GM13976 (cell line): ENCODE measurements at regions not wholly inside any gene's neighbourhood (a gene's known extent, or its start where the extent isn't known, plus 50 kb on each side); places are given as distances from the start of the nearest gene placed in this dataset.

Experiments used
- DNase-seq: peaks from one replicate; pipeline ENCODE4 v3.0.0; 2012; ENCODE audit warnings: low spot score
- in situ Hi-C: fragments of 300-500 bp; cut with MboI; formaldehyde crosslinking; loops from one replicate; pipeline ENCODE4 v1.12.0; 2022; ENCODE audit warnings: low sequenced_read_pairs, mixed read lengths, inconsistent platforms; ENCODE audit not compliant: unreplicated experiment
- TF ChIP-seq, protein P1 (sequence below): IDR thresholded peaks from 2 replicates; pipeline ENCODE4 v1.5.1; 2012; ENCODE audit warnings: borderline replicate concordance, mild to moderate bottlenecking; ENCODE audit not compliant: insufficient read depth; ENCODE audit errors: extremely low read depth, missing control alignments, control extremely low read depth

DNA sequence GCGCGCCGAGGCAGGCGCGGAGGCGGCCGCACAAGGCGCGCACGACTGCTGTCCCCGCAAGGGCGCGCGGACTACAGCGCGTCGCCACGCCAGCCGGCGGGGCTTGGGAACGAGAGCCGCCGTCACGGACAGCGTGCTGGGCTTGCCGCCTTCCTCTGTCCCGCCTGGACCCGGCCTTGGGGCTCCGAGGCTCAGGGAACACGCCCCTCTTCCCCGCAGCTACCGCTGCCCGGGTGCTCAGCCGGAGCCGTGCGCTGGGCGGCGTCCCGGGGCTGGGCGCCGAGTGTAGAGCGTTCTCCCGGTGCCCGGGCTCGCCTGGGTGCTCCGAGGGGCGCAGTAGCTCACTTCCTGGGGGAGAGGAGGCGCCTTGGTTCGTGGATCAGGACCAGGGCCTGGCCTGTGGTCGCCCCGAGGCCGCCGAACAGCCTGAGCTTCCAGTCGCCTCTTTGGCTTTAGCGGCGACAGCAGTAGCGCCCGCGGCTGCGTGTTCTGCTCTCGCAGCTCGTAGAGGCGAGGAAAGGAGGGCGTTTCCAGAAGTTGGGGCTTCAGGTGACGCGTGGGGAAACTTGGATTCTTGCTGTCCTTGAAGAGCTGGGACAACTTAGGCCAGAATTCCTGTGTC is 226.7 kb upstream of the C2CD4B start:
- DNase-seq, result peak; percentile 64
- TF ChIP-seq, protein P1, sequence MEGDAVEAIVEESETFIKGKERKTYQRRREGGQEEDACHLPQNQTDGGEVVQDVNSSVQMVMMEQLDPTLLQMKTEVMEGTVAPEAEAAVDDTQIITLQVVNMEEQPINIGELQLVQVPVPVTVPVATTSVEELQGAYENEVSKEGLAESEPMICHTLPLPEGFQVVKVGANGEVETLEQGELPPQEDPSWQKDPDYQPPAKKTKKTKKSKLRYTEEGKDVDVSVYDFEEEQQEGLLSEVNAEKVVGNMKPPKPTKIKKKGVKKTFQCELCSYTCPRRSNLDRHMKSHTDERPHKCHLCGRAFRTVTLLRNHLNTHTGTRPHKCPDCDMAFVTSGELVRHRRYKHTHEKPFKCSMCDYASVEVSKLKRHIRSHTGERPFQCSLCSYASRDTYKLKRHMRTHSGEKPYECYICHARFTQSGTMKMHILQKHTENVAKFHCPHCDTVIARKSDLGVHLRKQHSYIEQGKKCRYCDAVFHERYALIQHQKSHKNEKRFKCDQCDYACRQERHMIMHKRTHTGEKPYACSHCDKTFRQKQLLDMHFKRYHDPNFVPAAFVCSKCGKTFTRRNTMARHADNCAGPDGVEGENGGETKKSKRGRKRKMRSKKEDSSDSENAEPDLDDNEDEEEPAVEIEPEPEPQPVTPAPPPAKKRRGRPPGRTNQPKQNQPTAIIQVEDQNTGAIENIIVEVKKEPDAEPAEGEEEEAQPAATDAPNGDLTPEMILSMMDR, result no peak
- in situ Hi-C loops, result no loop called here

DNA sequence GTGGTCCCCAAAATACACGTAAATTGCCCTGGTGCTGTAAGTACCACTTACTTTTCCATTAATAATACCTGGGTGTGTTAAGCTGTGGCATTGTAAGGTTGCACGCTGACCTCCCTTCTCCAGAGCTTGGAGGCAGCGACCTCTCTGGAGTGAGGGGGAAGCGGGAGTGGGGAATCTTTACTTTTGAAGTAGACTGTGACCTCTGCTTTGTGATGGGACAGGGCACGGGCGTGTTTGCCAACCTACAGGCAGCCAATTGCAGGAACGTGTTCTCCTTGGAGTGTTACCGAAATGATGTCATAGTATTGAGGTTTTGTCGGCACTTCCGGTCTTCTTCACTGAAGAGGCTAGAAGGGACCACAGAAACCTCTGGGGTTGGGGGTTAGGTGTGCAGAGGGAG is 227.3 kb upstream of the C2CD4B start:
- DNase-seq, result no peak
- in situ Hi-C loops, result no loop called here
- TF ChIP-seq, protein P1, result no peak

DNA sequence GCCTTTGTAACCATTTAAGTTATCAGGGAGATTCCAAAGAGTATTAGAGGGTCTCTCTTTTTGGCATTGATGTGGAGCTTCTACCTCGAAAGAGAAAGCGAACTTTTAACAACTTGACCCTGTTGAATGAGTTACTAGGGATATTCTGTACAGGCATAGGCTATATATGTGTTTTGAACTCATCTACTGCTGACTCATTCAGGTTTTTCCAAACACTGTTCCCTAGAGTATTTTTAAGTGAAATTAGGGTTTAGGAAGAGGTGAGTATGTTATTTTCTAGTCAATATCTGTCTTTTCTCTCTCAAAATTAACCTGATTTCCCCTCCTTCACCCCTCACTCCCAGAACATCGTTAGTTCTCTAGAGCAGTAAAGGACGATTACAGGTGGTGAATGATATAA is 228.1 kb upstream of the C2CD4B start:
- TF ChIP-seq, protein P1, result no peak
- DNase-seq, result no peak
- in situ Hi-C loops, result no loop called here

DNA sequence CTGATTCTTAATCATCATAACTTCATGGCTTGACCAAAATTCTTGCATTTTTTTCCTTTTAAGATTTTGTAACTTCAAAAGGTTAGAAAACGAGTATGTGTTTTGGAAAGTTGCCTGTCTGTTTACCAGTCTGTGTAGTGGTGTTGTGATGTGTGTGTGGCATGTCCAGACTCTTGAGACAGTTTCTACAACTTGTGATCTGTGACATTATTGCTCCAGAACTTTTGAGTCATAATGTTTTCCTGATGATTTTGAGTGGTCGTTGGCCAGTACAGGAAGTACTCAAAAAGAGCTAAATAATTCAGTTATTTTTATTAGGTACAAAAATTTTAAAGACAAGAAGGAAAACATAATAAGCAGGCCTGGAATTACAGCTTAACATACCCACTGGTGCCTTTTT is 229.0 kb upstream of the C2CD4B start:
- no peak for DNase-seq
- in situ Hi-C loops, result no loop called here
- TF ChIP-seq, protein P1, result no peak

DNA sequence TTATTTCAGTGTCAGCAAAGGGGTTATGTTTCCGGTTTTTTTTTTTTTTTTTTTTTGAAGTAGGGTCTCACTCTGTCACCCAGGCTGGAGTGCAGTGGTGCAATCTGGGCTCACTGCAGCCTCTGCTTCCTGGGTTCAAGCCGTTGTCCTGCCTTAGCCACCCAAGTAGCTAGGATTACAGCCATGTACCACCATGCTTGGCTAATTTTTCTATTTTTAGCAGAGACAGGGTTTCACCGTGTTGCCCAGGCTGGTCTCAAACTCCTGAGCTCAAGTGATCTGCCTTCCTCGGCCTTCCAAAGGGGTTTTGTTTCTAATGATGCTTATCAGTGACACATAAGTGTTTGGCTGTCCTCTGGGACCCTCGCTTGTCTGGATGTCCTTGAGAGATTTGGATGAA is 235.7 kb upstream of the C2CD4B start:
- DNase-seq, result no peak
- TF ChIP-seq, protein P1, result no peak
- in situ Hi-C loops, result no loop called here

DNA sequence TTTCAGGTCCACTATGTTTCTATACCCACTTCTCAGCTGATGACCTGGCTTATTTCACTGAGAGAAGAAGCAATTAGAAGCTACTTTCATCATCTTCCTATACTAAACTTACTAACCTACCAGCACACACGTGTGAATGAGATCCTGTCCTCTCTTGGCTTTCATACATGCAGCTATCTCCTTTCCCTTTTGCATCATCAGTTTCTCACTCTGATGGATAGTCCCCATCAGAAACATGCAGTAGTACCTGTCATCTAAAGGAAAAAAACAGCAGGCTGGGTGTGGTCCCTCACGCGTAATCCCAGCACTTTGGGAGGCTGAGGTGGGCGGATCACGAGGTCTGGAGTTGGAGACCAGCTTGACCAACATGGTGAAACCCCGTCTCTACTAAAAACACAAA is 237.6 kb upstream of the C2CD4B start:
- in situ Hi-C loops, result no loop called here
- TF ChIP-seq, protein P1, result no peak
- DNase-seq, result no peak
